DOHH2 (cell line): ENCODE measurements at regions not wholly inside any gene's neighbourhood (a gene's known extent, or its start where the extent isn't known, plus 50 kb on each side); places are given as distances from the start of the nearest gene placed in this dataset.

Experiments
- H3F3A ChIP-seq: fragments of 200-600 bp; sonication (generic), shearing (Covaris generic); 2 replicates; pipeline ENCODE4 v1.6.0; 2016; ENCODE audit warnings: antibody characterized with exemption, mild to moderate bottlenecking; ENCODE audit not compliant: control insufficient read depth, insufficient read depth
- H3K27ac ChIP-seq: fragments of 200-600 bp; sonication (generic); 2 replicates; pipeline ENCODE4 v1.5.1; 2014; ENCODE audit warnings: low read depth, mild to moderate bottlenecking, low read length, moderate library complexity
- H3K27me3 ChIP-seq: fragments of 200-600 bp; sonication (generic); 2 replicates; pipeline ENCODE4 v1.6.1; 2014; ENCODE audit warnings: mild to moderate bottlenecking, low read length, mixed read lengths; ENCODE audit not compliant: control insufficient read depth
- H3K36me3 ChIP-seq: fragments of 200-600 bp; sonication (generic); 2 replicates; pipeline ENCODE4 v1.6.1; 2014; ENCODE audit warnings: mild to moderate bottlenecking, low read length, moderate library complexity, mixed read lengths; ENCODE audit not compliant: control insufficient read depth
- H3K4me1 ChIP-seq: fragments of 200-600 bp; sonication (generic); 2 replicates; pipeline ENCODE4 v1.6.1; 2014; ENCODE audit warnings: mild to moderate bottlenecking, low read length, mixed read lengths; ENCODE audit not compliant: control insufficient read depth
- H3K4me2 ChIP-seq: fragments of 200-600 bp; sonication (generic); 2 replicates; pipeline ENCODE4 v1.6.0; 2014; ENCODE audit warnings: mild to moderate bottlenecking, low read length, moderate library complexity
- H3K4me3 ChIP-seq: fragments of 200-600 bp; sonication (generic); 2 replicates; pipeline ENCODE4 v1.5.1; 2014; ENCODE audit warnings: mild to moderate bottlenecking, low read length, mixed read lengths
- H3K79me2 ChIP-seq: fragments of 200-600 bp; sonication (generic); 2 replicates; pipeline ENCODE4 v1.6.1; 2014; ENCODE audit warnings: mild to moderate bottlenecking, low read length, mixed read lengths; ENCODE audit not compliant: control insufficient read depth
- H3K9me2 ChIP-seq: fragments of 200-600 bp; sonication (generic); replicated peaks from 2 replicates; pipeline ENCODE4 v1.6.1; 2014; ENCODE audit warnings: mild to moderate bottlenecking, low read length, mixed read lengths; ENCODE audit not compliant: control insufficient read depth
- H3K9me3 ChIP-seq: fragments of 200-600 bp; sonication (generic); 2 replicates; pipeline ENCODE4 v1.6.1; 2014; ENCODE audit warnings: antibody characterized with exemption, low read length, mixed read lengths; ENCODE audit not compliant: control insufficient read depth, insufficient read depth
- H4K20me1 ChIP-seq: fragments of 200-600 bp; sonication (generic); 2 replicates; pipeline ENCODE4 v1.6.0; 2014; ENCODE audit warnings: low read depth, mild to moderate bottlenecking, antibody characterized with exemption, low read length, moderate library complexity; ENCODE audit not compliant: control insufficient read depth, insufficient read depth
- EZH2phosphoT487 ChIP-seq: fragments of 200-600 bp; sonication (generic); IDR thresholded peaks from 2 replicates; pipeline ENCODE4 v1.6.1; 2017; ENCODE audit warnings: borderline replicate concordance, mild to moderate bottlenecking, antibody characterized with exemption, low read length, moderate library complexity, mixed read lengths
- TF ChIP-seq, protein P1 (sequence below): fragments of 200-600 bp; sonication (generic); IDR thresholded peaks from one replicate; pipeline ENCODE4 v1.5.1; 2014; ENCODE audit warnings: antibody characterized with exemption, mild to moderate bottlenecking, low read depth, low read length; ENCODE audit not compliant: poor library complexity, severe bottlenecking

DNA sequence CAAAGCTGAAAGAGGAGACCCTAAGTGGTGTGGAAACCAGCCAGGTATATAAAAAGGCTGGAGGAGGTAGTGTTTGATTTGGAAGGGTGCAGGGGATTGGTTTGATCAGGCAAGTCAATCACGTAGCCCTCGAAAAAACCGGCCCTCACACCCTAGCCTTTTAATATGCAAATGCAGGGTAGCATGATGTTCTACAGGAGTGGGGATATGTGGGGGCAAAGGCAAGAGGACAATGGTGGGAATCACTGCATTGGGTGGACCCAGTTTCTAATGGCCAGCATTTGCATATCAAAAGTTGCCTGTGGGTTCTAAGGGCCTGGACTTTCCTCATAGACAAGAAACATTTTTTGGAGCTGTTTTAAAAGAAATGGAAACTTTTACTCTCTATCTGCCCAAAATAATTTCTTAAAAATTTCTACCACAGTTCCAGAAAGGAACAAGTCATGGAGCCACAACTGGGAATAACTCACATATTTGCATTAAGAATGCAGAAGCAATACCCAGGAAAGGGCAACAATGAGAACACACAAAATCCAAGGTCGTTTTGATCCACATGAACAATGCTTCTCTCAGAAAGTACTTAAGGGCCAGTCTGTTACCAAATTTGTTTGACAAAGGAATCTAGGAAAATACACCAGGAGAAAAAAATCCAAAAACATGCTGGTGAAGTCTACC, 915.8 kb downstream of the NLGN4Y start:
- Histone ChIP-seq H3K27ac (no peak overlapping the region), H3K36me3 (no peaks in the 10 kb centered on the region), H4K20me1 (no peaks in the 10 kb centered on the region), H3K9me3 (no peaks in the 10 kb centered on the region), H3K27me3 (no peaks in the 10 kb centered on the region), H3K9me2 (no peaks in the 10 kb centered on the region), H3K4me3 (no peak overlapping the region), H3K4me2 (no peak overlapping the region), H3K4me1 (no peaks in the 10 kb centered on the region), H3K79me2 (no peaks in the 10 kb centered on the region), H3F3A (no peaks in the 10 kb centered on the region)
- TF ChIP-seq, protein P1, sequence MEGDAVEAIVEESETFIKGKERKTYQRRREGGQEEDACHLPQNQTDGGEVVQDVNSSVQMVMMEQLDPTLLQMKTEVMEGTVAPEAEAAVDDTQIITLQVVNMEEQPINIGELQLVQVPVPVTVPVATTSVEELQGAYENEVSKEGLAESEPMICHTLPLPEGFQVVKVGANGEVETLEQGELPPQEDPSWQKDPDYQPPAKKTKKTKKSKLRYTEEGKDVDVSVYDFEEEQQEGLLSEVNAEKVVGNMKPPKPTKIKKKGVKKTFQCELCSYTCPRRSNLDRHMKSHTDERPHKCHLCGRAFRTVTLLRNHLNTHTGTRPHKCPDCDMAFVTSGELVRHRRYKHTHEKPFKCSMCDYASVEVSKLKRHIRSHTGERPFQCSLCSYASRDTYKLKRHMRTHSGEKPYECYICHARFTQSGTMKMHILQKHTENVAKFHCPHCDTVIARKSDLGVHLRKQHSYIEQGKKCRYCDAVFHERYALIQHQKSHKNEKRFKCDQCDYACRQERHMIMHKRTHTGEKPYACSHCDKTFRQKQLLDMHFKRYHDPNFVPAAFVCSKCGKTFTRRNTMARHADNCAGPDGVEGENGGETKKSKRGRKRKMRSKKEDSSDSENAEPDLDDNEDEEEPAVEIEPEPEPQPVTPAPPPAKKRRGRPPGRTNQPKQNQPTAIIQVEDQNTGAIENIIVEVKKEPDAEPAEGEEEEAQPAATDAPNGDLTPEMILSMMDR, result no peak
- no peak for TF ChIP-seq EZH2phosphoT487

DNA sequence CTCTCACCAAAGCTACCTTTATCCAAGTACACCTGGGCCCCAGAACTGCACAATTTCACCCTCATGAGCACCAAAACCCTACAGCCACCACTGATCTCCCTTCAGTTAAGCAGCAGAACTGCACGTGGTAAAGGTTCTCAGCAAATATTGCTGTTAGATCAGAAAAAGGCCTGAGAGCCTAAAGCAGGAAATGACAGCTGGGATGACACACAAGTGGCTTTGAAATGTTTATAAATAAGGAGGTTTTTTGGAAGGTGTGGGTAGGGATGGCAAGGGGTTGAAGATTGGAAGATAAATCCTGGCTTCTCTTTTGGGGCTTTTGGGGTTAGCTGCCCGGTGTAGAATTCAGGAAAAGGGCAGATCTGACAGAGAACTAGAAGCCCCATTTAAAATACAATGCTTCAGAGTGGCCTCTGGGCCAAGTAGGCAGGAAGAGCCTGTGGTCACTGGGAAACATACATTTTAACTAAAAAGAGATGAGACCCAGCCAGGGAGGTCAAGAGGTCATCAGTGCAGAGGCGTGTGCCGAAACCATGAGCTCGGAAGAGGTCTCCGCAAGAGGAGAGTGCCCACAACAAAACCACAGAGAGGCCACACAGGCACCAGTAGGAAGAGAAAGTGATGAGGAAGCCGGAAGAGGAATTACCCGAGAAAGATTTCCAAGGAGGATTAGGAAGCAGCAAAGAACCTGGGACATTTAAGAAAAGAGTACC, 916.5 kb downstream of the NLGN4Y start:
- H3K27ac ChIP-seq, result no peak overlapping the region

DNA sequence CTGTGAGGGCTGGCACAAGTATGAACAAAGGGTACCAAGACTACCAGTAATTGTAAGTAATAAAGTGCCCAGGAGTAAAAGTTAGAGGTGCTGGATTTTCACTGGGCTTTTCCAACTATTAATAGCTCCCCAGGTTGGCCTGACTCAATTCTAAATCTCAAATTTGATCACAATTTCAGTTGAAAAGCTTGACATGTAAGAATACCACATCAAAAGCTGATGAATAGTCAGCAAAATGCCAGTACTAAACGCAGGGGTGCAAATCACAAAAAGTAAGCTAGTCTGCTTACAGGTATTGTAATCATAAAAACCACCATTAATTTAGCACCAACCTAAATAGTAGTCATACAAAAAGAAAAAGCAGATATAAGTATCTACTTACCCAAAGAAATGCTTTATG, 917.5 kb downstream of the NLGN4Y start:
- no peak overlapping the region for H3K27ac ChIP-seq

More for the DNA sequence above, 916.5 kb downstream of the NLGN4Y start:
- H3K4me1 ChIP-seq, result no peaks in the 10 kb centered on the region
- no peaks in the 10 kb centered on the region for H4K20me1 ChIP-seq
- H3K9me3 ChIP-seq, result no peaks in the 10 kb centered on the region
- no peaks in the 10 kb centered on the region for H3K27me3 ChIP-seq
- TF ChIP-seq, protein P1, result no peak
- TF ChIP-seq EZH2phosphoT487, result no peak
- no peak overlapping the region for H3K4me3 ChIP-seq
- no peaks in the 10 kb centered on the region for H3K79me2 ChIP-seq
- no peaks in the 10 kb centered on the region for H3K36me3 ChIP-seq
- no peaks in the 10 kb centered on the region for H3F3A ChIP-seq
- H3K9me2 ChIP-seq, result no peaks in the 10 kb centered on the region
- no peak overlapping the region for H3K4me2 ChIP-seq

More for the DNA sequence above, 917.5 kb downstream of the NLGN4Y start:
- no peaks in the 10 kb centered on the region for H3K9me2 ChIP-seq
- H3K4me3 ChIP-seq, result no peak overlapping the region
- no peaks in the 10 kb centered on the region for H3F3A ChIP-seq
- H3K79me2 ChIP-seq, result no peaks in the 10 kb centered on the region
- no peaks in the 10 kb centered on the region for H3K4me1 ChIP-seq
- H3K9me3 ChIP-seq, result no peaks in the 10 kb centered on the region
- H3K36me3 ChIP-seq, result no peaks in the 10 kb centered on the region
- no peak overlapping the region for H3K4me2 ChIP-seq
- TF ChIP-seq, protein P1, result no peak
- no peak for TF ChIP-seq EZH2phosphoT487
- H3K27me3 ChIP-seq, result no peaks in the 10 kb centered on the region
- no peaks in the 10 kb centered on the region for H4K20me1 ChIP-seq
